AG04450 (cell line): ENCODE measurements at regions not wholly inside any gene's neighbourhood (a gene's known extent, or its start where the extent isn't known, plus 50 kb on each side); places are given as distances from the start of the nearest gene placed in this dataset.

ENCODE experiments used
- CTCF ChIA-PET: fragments of 300-600, 350-600 bp; formaldehyde crosslinking; extraction: SDS; loops from one replicate; lab custom pipeline; 2022; ENCODE audit warnings: antibody characterized with exemption, inconsistent platforms; lab: Charles Lee
- POLR2A ChIA-PET: fragments of 350-600 bp; formaldehyde crosslinking; extraction: SDS; loops from one replicate; lab custom pipeline; 2021; ENCODE audit warnings: antibody characterized with exemption, inconsistent platforms; lab: Yijun Ruan, JAX
- DNase-seq: peaks from one replicate; pipeline ENCODE4 v3.0.0-alpha.2; 2011; ENCODE audit warnings: low read depth, low spot score
- H3K27ac ChIP-seq: one replicate; pipeline ENCODE4 v1.5.1; 2012; ENCODE audit warnings: low read depth, low read length, control low read depth
- H3K27me3 ChIP-seq: one replicate; pipeline ENCODE4 v1.6.0; 2012; ENCODE audit warnings: low read length; ENCODE audit not compliant: control insufficient read depth, insufficient read depth
- H3K4me3 ChIP-seq: 2 replicates; pipeline ENCODE4 v1.5.1; 2011; ENCODE audit warnings: mild to moderate bottlenecking, low read depth, low read length, control low read depth
- H3K9me3 ChIP-seq: 2 replicates; pipeline ENCODE4 v1.5.1; 2012; ENCODE audit warnings: low read length; ENCODE audit not compliant: control insufficient read depth, insufficient read depth
- TF ChIP-seq, protein P1 (sequence below): IDR thresholded peaks from 2 replicates; pipeline ENCODE4 v1.5.1; 2011; ENCODE audit warnings: low read depth, low read length, control low read depth, inconsistent platforms

DNA sequence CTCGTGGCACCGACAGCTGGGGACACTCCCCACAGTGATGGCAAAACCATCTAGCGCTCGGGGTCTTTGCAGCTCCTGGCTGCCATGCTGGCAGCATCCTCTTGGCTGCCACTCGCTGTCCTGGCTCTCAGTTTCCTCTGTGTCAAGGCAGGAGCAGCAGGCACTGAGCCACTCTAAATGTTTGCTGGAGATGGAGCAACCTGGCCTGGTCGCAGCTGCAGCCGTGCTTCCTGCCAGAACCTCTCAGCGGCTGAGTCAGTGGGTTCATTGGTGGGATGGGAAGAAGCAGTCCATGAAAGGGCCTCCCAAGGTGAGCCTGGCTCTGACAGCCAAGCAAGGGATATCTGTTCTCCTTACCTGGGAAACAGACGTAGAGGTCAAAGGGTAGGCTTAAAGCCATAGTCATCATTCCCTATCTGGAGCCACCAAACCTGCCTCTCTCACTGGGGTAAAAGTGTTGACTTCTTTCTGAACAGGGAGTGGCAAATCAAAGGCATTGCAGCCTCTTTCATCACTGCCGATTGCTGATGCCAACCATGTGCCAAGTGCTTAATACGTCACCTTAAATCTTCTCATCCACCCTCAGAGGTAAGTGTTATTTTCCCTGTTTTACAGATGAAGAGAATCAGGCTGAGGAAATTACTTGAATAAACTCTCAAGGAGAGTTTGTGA, 304.8 kb upstream of the ZNF462 start:
- ChIA-PET POLR2A (no interaction called here), CTCF (no interaction called here)
- DNase-seq: no peak
- Histone ChIP-seq H3K9me3 (peaks cover 11% of the 10 kb centered on the region), H3K27me3 (no peaks in the 10 kb centered on the region), H3K4me3 (no peak overlapping the region), H3K27ac (no peak overlapping the region)
- TF ChIP-seq, protein P1, sequence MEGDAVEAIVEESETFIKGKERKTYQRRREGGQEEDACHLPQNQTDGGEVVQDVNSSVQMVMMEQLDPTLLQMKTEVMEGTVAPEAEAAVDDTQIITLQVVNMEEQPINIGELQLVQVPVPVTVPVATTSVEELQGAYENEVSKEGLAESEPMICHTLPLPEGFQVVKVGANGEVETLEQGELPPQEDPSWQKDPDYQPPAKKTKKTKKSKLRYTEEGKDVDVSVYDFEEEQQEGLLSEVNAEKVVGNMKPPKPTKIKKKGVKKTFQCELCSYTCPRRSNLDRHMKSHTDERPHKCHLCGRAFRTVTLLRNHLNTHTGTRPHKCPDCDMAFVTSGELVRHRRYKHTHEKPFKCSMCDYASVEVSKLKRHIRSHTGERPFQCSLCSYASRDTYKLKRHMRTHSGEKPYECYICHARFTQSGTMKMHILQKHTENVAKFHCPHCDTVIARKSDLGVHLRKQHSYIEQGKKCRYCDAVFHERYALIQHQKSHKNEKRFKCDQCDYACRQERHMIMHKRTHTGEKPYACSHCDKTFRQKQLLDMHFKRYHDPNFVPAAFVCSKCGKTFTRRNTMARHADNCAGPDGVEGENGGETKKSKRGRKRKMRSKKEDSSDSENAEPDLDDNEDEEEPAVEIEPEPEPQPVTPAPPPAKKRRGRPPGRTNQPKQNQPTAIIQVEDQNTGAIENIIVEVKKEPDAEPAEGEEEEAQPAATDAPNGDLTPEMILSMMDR: no peak

- peaks cover 19% of the 10 kb centered on the region for H3K9me3 ChIP-seq
- no peak for DNase-seq
- TF ChIP-seq, protein P1: no peak
- H3K4me3 ChIP-seq: no peak overlapping the region
- POLR2A ChIA-PET: no interaction called here
- CTCF ChIA-PET: no interaction called here
- H3K27ac ChIP-seq: no peak overlapping the region
- no peaks in the 10 kb centered on the region for H3K27me3 ChIP-seq
These were observed 302.4 kb upstream of the ZNF462 start for GRCh38 chr9:106560540-106560939.

DNA sequence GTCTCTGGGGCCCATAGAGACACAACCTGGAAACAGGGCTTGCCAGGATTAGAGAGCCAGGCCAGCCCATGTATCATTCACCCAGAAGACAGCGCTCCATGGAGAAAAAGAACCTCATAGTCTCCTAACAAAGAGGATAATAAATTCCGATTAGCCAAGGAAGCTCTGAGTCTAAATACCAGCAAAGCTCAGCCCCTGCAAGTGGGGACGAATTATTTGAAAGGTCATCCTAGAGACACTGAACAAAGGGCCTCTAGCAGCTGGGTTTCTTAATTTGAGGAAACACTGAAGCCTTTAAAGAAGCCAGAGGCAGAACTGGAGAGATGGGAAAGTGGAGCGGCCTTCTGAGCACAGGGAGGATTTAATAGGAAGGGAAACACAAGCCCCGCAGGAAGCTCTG, 287.1 kb upstream of the ZNF462 start:
- peaks cover 7% of the 10 kb centered on the region for H3K9me3 ChIP-seq
- no peak for DNase-seq
- no peak overlapping the region for H3K27ac ChIP-seq
- ChIA-PET POLR2A (no interaction called here), CTCF (no interaction called here)
- TF ChIP-seq, protein P1: no peak
- H3K4me3 ChIP-seq: no peak overlapping the region
- H3K27me3 ChIP-seq: no peaks in the 10 kb centered on the region

DNA sequence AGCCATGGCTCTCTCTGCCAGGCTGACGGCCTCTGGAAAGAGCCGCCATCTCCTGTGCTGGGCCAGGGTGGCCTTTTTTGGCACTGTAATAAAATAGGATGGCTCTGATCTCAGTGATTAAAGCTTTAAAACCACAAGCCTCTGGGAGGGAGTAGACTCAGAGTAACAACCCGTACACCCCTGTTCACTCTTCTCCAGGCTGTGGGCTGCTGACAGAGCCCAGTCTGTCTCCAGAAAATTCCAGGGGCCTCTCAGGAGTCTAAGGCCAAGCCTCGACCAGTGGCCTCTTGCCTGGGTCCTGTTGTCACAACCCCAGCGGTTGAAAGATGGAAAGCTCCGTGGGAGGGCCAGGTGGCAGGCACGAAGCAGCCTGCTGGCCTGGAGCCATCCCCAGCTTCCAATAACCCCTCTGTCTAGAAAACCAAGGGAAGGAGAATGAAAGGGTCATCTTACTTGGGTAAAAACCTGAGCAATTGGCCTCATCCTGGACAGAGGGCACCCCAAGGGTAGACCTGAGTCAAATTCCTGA, 286.7 kb upstream of the ZNF462 start:
- CTCF ChIA-PET: no interaction called here
- no peak for DNase-seq
- no peaks in the 10 kb centered on the region for H3K27me3 ChIP-seq

GRCh38 chr9:106577121-106577520, 285.8 kb upstream of the ZNF462 start:
- Histone ChIP-seq H3K4me3 (no peak overlapping the region), H3K9me3 (peaks cover 7% of the 10 kb centered on the region), H3K27me3 (no peaks in the 10 kb centered on the region), H3K27ac (no peak overlapping the region)
- CTCF ChIA-PET: no interaction called here
- no peak for DNase-seq
- TF ChIP-seq, protein P1: no peak
- POLR2A ChIA-PET: no interaction called here

More for the DNA sequence above, 286.7 kb upstream of the ZNF462 start:
- no peak overlapping the region for H3K27ac ChIP-seq
- H3K9me3 ChIP-seq: peaks cover 7% of the 10 kb centered on the region
- TF ChIP-seq, protein P1: no peak
- H3K4me3 ChIP-seq: no peak overlapping the region
- POLR2A ChIA-PET: no interaction called here
